GM12874 (cell line): ENCODE measurements at regions not wholly inside any gene's neighbourhood (a gene's known extent, or its start where the extent isn't known, plus 50 kb on each side); places are given as distances from the start of the nearest gene placed in this dataset.

Experiments
- TF ChIP-seq, protein P1 (sequence below): IDR thresholded peaks from 2 replicates; pipeline ENCODE4 v1.5.1; 2011; ENCODE audit warnings: low read depth, mild to moderate bottlenecking, control low read depth, low read length, moderate library complexity; ENCODE audit not compliant: insufficient read depth

DNA sequence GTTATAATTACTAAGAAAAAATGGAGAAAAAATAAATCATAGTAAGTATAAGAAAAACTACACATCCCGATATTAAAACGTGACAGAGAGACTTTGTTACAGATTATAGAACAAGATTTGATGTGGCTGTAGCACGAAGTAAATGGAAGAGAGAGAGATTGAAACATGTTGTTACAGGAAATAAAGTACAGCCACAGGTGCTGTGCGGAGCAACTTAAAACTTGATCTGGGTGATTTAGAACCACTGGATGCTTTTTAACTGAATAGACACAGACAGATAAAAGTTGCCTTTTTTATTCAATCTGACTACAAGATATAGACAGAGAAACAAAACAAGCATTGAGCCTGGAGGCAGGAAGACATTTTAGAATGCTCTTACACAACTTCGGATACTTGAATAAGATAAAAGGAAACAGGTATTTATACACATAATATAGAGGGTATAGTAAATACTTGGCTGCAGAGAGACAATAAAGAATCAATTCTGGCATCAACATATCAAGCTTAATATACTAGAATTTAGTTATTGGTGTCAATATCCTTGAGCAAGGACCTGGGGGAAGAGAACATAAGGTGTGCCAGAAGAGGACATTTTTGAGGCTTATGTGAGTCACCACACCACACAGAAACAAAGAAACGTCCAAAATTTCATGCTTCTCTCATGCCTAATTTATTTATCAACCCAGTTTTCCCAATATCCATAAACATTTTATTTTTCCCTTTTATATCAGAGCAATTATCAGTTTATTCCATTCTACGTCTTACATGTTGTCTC is 548.5 kb downstream of the SLITRK1 start:
- TF ChIP-seq, protein P1, sequence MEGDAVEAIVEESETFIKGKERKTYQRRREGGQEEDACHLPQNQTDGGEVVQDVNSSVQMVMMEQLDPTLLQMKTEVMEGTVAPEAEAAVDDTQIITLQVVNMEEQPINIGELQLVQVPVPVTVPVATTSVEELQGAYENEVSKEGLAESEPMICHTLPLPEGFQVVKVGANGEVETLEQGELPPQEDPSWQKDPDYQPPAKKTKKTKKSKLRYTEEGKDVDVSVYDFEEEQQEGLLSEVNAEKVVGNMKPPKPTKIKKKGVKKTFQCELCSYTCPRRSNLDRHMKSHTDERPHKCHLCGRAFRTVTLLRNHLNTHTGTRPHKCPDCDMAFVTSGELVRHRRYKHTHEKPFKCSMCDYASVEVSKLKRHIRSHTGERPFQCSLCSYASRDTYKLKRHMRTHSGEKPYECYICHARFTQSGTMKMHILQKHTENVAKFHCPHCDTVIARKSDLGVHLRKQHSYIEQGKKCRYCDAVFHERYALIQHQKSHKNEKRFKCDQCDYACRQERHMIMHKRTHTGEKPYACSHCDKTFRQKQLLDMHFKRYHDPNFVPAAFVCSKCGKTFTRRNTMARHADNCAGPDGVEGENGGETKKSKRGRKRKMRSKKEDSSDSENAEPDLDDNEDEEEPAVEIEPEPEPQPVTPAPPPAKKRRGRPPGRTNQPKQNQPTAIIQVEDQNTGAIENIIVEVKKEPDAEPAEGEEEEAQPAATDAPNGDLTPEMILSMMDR, result no peak

DNA sequence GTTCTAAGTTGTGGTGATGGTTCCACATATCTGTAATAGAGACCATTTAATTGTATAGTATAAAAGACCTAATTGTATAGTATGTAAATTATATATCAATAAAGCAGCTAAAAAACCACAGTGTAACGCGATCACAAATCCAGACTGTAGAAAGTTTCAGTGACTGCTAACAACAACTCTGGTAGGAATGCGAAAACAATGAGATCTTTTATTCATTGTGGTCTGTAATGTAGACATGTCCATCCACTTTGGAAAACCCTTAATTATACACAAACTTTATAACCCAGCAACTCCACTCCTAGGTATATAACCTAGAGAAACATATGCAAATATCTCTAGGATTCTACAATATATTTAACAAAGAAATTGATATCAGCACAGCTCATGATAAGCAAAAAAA is 549.5 kb downstream of the SLITRK1 start:
- TF ChIP-seq, protein P1, result no peak

DNA sequence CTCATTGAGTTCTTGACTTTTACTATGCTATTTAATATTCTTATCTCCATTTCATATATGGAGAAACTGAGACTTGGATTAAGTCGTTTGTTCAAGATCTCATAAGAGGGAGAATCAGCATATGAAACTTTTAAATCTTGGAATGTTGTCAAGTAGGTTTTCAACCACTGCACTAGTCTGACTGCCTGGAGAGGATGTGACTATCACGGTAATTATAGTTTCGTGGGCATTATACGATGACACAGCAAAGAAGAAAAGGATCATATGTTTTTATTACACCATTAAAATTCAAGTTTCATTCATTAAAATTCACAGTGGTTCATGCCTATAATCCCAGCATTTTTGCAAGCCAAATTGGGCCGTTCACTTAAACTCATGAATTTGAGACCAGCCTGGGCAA is 555.2 kb downstream of the SLITRK1 start:
- TF ChIP-seq, protein P1, result no peak

DNA sequence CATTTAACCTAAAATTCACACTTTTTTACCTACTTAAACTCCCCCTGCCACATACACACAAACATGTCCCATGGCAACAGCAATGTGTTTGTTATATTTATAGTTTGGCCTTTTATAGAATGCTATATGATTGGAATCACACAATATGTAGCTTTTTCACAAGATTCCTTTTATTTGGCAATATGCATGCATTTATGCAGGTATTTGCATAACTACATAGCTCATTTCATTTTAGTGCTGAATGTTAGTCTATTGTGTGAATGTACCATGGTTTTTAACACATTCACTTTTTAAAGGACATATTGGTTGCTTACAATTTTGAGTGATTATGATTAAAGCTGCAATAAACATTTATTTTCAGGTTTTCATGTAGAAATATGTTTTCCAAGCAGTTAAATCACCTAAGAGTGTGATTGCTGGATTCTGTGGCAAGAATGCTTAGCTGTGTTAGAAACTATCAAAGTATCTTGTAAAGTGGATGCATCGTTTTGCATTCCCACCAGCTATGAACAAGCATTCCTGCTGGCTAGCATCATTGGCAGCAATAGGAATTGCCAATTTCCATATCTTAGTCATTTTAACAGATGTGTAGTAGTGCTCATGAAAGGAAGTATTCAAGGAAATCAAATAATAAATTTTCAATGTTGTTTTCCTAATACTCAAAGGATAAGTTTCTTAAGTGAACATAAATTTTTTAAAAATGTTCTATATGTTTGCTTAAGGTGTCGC is 557.0 kb downstream of the SLITRK1 start:
- TF ChIP-seq, protein P1, result no peak

DNA sequence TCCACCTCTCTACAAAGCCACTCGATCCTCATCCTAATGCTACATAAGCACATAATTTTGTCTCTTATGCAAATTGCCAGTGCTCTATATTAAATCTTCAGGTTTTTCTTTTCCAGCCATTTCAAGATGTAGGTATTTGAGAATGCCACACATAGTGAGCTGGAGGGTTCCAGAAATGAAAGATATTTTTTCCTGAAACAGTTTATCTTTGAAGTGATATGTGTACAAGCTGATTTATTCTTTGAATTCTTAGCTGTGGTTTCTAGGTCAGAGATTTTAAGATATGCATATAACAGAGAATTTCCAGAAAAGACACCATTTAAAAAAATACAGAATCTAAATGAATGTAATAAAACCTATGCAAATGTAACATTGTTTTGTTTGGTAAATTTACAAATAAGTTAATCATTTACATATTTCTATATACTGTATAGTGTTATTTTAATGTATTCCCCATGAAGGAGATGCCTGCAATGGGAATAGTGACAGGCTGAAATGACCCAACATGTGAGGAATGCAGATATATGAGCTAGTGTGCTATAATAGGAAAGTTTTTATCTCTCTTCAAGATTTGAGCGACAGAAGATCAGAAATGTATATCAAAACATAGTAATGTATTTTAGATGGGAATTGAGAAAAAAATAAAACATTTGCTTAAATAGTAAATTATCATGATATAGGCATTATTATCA is 570.2 kb downstream of the SLITRK1 start:
- TF ChIP-seq, protein P1, result no peak

DNA sequence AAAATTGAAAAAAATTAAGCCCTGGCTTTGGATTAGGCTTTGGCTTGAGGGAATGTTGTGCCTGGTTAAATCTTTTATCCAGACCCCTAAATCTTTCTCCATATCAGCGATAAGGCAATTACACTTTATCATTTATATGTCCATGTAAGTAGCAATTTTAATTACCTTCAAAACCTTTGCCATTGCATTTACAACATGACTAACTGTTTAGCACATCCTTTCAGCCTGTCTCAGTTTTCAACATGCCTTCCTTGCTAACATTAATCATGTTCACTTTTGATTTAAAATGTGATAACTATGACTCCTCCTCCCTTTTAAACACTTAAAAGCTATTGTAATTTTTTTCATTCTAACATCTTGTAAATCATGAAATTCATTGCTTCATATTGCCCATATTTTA is 583.7 kb downstream of the SLITRK1 start:
- TF ChIP-seq, protein P1, result no peak

DNA sequence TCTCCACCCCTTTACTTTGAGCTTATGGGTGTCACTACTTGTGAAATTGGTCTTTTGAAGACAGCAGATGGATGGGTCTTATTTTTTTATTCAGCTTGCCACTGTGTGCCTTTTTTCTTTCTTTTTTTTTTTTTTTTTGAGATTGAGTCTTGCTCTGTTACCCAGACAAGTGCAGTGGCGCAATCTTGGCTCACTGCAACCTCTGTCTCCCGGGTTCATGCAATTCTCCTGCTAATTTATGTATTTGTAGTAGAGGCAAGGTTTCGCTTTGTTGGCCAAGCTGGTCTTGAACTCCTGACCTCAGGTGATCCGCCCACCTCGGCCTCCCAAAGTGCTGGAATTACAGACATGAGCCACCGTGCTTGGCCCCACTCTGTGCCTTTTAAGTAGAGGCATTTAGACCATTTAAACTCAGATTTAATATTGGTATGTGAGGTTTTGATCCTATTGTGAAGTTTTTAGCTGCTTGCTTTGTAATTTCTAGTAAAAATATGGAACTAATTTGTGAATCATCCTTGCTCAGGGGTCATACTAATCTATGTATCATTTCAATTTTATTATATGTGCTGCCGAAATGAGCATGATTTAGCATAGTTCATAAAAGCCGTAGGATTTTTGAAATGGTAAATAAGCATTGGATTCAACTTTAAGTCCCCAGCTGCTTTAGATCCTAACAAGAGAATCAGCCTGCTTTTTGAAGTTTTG is 584.5 kb downstream of the SLITRK1 start:
- TF ChIP-seq, protein P1, result no peak
